NT2/D1 (cell line): ENCODE measurements at regions not wholly inside any gene's neighbourhood (a gene's known extent, or its start where the extent isn't known, plus 50 kb on each side); places are given as distances from the start of the nearest gene placed in this dataset.

Experiments
- YY1 ChIP-seq: IDR thresholded peaks from 2 replicates; pipeline ENCODE4 v1.6.1; 2011; ENCODE audit not compliant: insufficient read length, insufficient read depth
- ZNF274 ChIP-seq: IDR thresholded peaks from 2 replicates; pipeline ENCODE4 v1.6.1; 2011; ENCODE audit warnings: mild to moderate bottlenecking, low read depth, low read length

- TF ChIP-seq ZNF274 (no peak), YY1 (no peak)
These were observed 89.3 kb upstream of the CTAGE1 start for GRCh38 chr18:22507055-22507454.
